HuH-7 (cell line): ENCODE measurements at regions not wholly inside any gene's neighbourhood (a gene's known extent, or its start where the extent isn't known, plus 50 kb on each side); places are given as distances from the start of the nearest gene placed in this dataset.

ENCODE experiments used
- DNase-seq: peaks from one replicate; pipeline ENCODE4 v3.0.0; 2011; ENCODE audit warnings: low spot score

- no peak for DNase-seq
Measured at GRCh38 chr9:73655831-73656230, 504.2 kb downstream of the ANXA1 start.

GRCh38 chr9:73665253-73665652 is 513.6 kb downstream of the ANXA1 start:
- no peak for DNase-seq

- peak; percentile 5 for DNase-seq
Measured at GRCh38 chr9:73667749-73668148, 516.1 kb downstream of the ANXA1 start.

GRCh38 chr9:73680831-73681230 is 529.2 kb downstream of the ANXA1 start:
- no peak for DNase-seq

GRCh38 chr9:73682789-73683188 is 531.1 kb downstream of the ANXA1 start:
- DNase-seq: no peak

- DNase-seq: peak; percentile 12
Measured at GRCh38 chr9:73683862-73684591, 532.4 kb downstream of the ANXA1 start.

- DNase-seq: no peak
Measured at GRCh38 chr9:73684601-73685000, 532.9 kb downstream of the ANXA1 start.

- DNase-seq: no peak
Measured at GRCh38 chr9:73685786-73686185, 534.1 kb downstream of the ANXA1 start.

GRCh38 chr9:73689051-73689870 is 537.6 kb downstream of the ANXA1 start:
- no peak for DNase-seq

- DNase-seq: no peak
Measured at GRCh38 chr9:73701415-73702057, 549.9 kb downstream of the ANXA1 start.

- no peak for DNase-seq
Measured at GRCh38 chr9:73714294-73714693, 562.6 kb downstream of the ANXA1 start.

GRCh38 chr9:73715591-73715990 is 563.9 kb downstream of the ANXA1 start:
- DNase-seq: no peak

GRCh38 chr9:73719660-73720059 is 568.0 kb downstream of the ANXA1 start:
- no peak for DNase-seq

GRCh38 chr9:73720601-73721000 is 568.9 kb downstream of the ANXA1 start:
- no peak for DNase-seq

GRCh38 chr9:73736270-73736669 is 584.6 kb downstream of the ANXA1 start:
- DNase-seq: no peak

- DNase-seq: no peak
Measured at GRCh38 chr9:73738741-73739530, 587.3 kb downstream of the ANXA1 start.

- no peak for DNase-seq
Measured at GRCh38 chr9:73741316-73741715, 589.7 kb downstream of the ANXA1 start.

- no peak for DNase-seq
Measured at GRCh38 chr9:73742412-73742811, 590.7 kb downstream of the ANXA1 start.

- no peak for DNase-seq
Measured at GRCh38 chr9:73743826-73744225, 592.2 kb downstream of the ANXA1 start.

- DNase-seq: no peak
Measured at GRCh38 chr9:73745598-73745997, 593.9 kb downstream of the ANXA1 start.

GRCh38 chr9:73753171-73753570 is 601.5 kb downstream of the ANXA1 start:
- no peak for DNase-seq

- no peak for DNase-seq
Measured at GRCh38 chr9:73761905-73762304, 610.2 kb downstream of the ANXA1 start.
